Kidney tubule cell (primary cell): ENCODE measurements at regions not wholly inside any gene's neighbourhood (a gene's known extent, or its start where the extent isn't known, plus 50 kb on each side); places are given as distances from the start of the nearest gene placed in this dataset.

Experiments used
- DNase-seq: peaks from one replicate; pipeline ENCODE4 v3.0.0-alpha.2; 2018; ENCODE audit warnings: low spot score

- peak; percentile 81 for DNase-seq
Observed at GRCh38 chr20:61166324-61166723, 85.7 kb upstream of the CDH4 start.

GRCh38 chr20:61168605-61169004 lies 83.5 kb upstream of the CDH4 start:
- no peak for DNase-seq

DNA sequence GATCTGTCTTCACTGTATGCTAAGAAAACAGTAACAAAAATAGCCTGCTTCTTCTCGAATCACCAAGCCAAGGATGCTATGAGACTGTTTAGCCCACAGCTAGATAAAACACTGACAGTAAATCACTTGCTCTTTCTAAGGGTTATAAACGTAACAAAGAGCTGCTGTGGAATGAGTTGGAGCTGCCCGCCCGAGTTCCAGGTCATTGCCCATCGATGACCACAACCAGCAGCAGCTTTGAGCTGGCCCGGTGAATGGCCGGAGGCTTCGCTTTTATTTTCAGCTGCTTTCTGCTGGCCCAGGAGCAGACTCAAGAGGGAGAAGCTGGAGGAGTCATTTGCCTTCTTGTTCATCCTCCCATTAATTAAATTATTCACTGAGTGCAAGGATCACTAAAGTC lies 82.2 kb upstream of the CDH4 start:
- DNase-seq, result peak; percentile 79

GRCh38 chr20:61170496-61171320 lies 81.4 kb upstream of the CDH4 start:
- peak; percentile 38 for DNase-seq

- DNase-seq, result no peak
Observed at GRCh38 chr20:61173267-61173666, 78.8 kb upstream of the CDH4 start.

GRCh38 chr20:61173961-61174725 lies 77.9 kb upstream of the CDH4 start:
- peak; percentile 71 for DNase-seq

GRCh38 chr20:61176874-61177273 lies 75.2 kb upstream of the CDH4 start:
- DNase-seq, result no peak

- peak; percentile 24 for DNase-seq
Observed at GRCh38 chr20:61178551-61179071, 73.5 kb upstream of the CDH4 start.

- peak; percentile 72 for DNase-seq
Observed at GRCh38 chr20:61184194-61184593, 67.9 kb upstream of the CDH4 start.

- DNase-seq, result peak; percentile 36
Observed at GRCh38 chr20:61185181-61185580, 66.9 kb upstream of the CDH4 start.

- DNase-seq, result peak; percentile 96
Observed at GRCh38 chr20:61185841-61186601, 66.0 kb upstream of the CDH4 start.

GRCh38 chr20:61186771-61187472 lies 65.1 kb upstream of the CDH4 start:
- no peak for DNase-seq

DNA sequence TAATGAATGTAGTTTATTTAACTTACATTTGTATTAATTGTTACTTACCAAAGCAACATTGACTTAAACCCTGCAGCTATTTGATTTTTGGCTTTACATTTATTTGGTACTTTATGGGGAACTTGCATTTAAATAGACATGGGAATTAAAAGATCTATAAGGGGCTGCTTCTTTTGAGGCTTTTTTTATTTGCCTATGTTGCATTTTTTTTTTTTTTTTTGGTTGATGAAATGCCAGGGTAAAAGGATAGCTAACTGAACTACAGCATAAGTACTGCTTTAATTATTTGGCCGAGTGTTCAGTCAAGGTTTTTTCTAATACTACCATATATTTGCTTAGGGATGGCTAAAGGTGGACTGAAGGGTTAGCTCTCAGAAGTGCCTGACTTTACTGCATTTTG lies 62.5 kb upstream of the CDH4 start:
- no peak for DNase-seq

DNA sequence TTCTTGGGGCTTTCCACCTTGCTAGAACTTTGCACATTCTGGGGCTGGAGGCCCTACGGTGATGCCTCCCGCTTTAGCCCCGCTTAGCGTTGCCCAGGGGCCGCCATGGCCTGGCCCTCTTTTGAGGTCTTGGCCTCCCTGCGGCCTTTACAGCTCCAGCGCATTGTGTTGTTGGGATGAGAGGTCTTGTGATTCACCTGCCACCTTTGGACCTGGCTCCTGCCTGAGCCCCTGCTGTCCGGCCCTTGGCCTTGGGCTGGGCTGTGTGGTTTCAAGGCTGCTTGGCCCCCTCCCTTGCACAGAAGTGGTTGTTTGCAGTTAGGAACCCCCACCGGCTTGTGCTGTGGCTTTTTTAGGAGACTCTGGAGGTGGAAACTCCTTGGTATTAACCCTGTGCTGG lies 61.0 kb upstream of the CDH4 start:
- DNase-seq, result no peak

DNA sequence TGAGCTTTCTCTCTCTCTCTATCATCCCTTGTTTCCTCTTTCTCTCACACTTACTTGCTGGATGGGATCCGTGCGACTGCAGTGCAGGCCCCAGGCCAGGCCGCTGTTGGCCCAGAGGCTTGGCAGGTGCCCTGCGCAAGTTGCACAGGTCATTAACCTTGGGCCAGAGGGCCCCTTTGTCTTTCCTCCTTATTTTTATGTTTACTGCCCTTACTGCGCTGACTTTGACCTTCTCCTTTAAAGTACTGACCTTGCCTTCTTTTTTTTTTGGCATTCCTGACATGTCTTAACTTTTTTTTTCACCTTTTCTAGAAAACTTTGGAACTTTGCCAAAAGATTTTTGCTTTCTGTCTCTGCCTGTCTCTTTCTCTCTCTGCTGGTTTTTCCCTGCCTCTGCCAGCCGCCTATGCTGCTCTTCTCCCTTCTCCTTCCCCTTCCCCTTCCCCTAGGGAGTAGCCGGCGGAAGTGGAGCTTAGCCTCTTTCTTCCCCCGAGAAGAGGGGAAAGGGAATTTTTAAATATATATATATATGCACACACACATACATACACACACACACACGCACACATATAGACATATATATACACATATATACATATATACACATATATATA lies 59.6 kb upstream of the CDH4 start:
- peak; percentile 35 for DNase-seq

DNA sequence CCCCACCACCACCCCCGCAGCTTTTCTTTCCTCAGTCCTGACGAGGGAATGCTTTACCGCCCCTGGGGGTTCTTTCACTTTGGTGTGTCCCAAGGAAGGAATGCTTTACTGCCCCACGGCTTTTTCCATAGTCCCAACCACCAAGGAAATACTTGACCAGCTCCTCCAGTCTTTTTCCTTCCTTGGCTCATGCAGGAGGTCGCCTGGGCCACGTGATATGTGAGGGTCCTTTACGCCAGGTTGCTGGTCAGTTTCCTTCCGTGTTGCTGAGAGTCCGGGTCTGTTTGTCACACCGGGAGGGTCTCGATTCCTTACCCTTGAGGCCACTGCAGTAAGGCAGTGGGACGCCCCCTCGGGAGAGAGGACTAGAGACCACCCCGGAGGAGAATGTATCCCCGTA lies 58.9 kb upstream of the CDH4 start:
- DNase-seq, result no peak
